GM12878 (cell line): ENCODE measurements at regions not wholly inside any gene's neighbourhood (a gene's known extent, or its start where the extent isn't known, plus 50 kb on each side); places are given as distances from the start of the nearest gene placed in this dataset.

Source experiments
- BCL11A ChIP-seq: IDR thresholded peaks from 2 replicates; pipeline ENCODE4 v1.6.1; 2011; ENCODE audit warnings: low read depth, low read length
- BHLHE40 ChIP-seq, 2 experiments: fragments of 450-650 bp in 1 of 2; IDR thresholded peaks; 2 replicates each; pipeline ENCODE4 v1.6.1; 2011 to 2017; ENCODE audit warnings: low read depth in 2 of 2, borderline replicate concordance in 1 of 2, improper control_type of control experiment in 1 of 2, low read length in 1 of 2, mild to moderate bottlenecking in 1 of 2
- CTCF ChIP-seq, 3 experiments: IDR thresholded peaks in 2 of 3; conservative IDR thresholded peaks in 1 of 3; 2 replicates each; pipeline ENCODE4 v1.5.1; 2011; ENCODE audit warnings: low read depth in 3 of 3, low read length in 3 of 3, mild to moderate bottlenecking in 3 of 3, control low read depth in 2 of 3, moderate library complexity in 2 of 3, inconsistent platforms in 1 of 3, mixed read lengths in 1 of 3; ENCODE audit not compliant: control insufficient read depth in 2 of 3, insufficient read depth in 1 of 3; ENCODE audit errors: extremely low read depth in 1 of 3
- ETV6 ChIP-seq, 2 experiments: fragments of 450-650 bp in 1 of 2; IDR thresholded peaks in 1 of 2; conservative IDR thresholded peaks in 1 of 2; 2 replicates each; pipeline ENCODE4 v1.6.1; 2014; ENCODE audit warnings: antibody characterized with exemption in 1 of 2, borderline replicate concordance in 1 of 2, low read depth in 1 of 2, mild to moderate bottlenecking in 1 of 2, moderate library complexity in 1 of 2
- KLF5 ChIP-seq: fragments of 450-650 bp; IDR thresholded peaks from 2 replicates; pipeline ENCODE4 v1.6.1; 2014; ENCODE audit warnings: mild to moderate bottlenecking; ENCODE audit not compliant: partially characterized antibody
- MTA2 ChIP-seq: fragments of 450-650 bp; IDR thresholded peaks from 2 replicates; pipeline ENCODE4 v1.6.1; 2016; ENCODE audit warnings: low read depth, mild to moderate bottlenecking, moderate library complexity
- POLR2A ChIP-seq: IDR thresholded peaks from 2 replicates; pipeline ENCODE4 v1.6.1; 2011; ENCODE audit warnings: low read depth, mild to moderate bottlenecking, low read length

GRCh38 chr10:6925146-6925545 is 345.1 kb upstream of the PRKCQ start:
- TF ChIP-seq CTCF (IDR thresholded peaks at IDR 0.05 in 2 of 3, conservative IDR thresholded peaks at IDR 0.05 in 1 of 3; ENCODE audit: control insufficient read depth in 2 of 3, extremely low read depth in 1 of 3, insufficient read depth in 1 of 3, low read depth in 3 of 3, low read length in 3 of 3) (no peak), BCL11A (no peak), BHLHE40 (IDR thresholded peaks at IDR 0.05; ENCODE audit: borderline replicate concordance in 1 of 2, low read depth in 2 of 2, low read length in 1 of 2) (no peak), ETV6 (conservative IDR thresholded peaks at IDR 0.05 in 1 of 2, IDR thresholded peaks at IDR 0.05 in 1 of 2; ENCODE audit: borderline replicate concordance in 1 of 2, low read depth in 1 of 2) (no peak), KLF5 (no peak), POLR2A (no peak), MTA2 (no peak)
